ENCODE measurements at regions not wholly inside any gene's neighbourhood (a gene's known extent, or its start where the extent isn't known, plus 50 kb on each side); places are given as distances from the start of the nearest gene placed in this dataset.

DNA sequence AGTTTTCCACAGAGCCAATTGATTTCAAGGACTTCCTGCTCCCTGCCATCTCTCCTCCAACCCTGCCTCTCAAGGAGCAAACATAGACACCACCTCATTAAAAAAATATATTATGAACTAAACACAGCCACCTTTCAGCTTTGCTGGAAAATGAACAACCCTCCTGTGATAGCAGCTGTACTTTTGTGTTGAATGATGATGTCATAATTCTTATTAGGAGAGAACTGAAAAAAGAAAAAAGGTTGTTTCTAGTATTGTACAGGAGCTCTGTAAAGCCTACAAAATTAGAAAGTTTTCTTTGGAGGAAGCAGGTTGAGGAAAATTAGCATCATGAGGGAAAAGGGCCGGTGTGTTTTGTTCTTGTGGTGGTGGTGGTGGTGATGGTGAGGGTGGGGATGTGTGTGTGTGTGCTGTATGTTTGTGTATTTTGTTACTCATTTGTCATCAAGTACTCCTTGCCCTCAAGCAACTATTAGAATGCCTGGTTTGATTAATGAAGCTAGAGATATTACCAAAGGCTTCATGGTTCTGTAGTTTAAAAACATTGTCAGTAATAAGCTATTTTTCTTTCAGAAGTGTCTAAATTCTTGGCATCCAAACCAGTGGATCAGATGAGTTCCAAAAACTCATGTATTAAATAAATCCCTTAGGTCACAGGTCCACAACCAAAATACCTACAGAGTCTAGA, 405.9 kb downstream of the TLE4 start:
- DNase-seq (ENCODE audit: low read depth in 2 of 2, low spot score in 1 of 2): no peak

DNA sequence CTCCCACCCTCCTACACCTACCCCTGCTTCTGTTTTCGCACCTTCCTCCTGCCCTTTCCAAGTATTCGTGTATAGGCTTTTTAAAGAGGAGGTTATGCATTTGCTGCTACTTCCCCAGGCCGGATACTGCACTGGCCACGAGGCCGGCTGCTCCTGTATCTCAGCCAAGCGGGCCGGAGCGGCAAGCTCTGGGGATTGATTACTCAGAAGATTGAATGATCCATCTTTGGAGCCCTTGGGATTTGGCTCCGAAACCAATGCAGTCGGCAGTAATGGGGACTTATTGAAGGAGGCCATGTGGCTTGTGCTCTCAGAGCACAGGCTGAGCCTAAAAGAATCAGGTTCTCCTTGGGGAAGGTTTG, 405.3 kb downstream of the TLE4 start:
- DNase-seq (ENCODE audit: low read depth in 2 of 2, low spot score in 1 of 2): no peak

DNA sequence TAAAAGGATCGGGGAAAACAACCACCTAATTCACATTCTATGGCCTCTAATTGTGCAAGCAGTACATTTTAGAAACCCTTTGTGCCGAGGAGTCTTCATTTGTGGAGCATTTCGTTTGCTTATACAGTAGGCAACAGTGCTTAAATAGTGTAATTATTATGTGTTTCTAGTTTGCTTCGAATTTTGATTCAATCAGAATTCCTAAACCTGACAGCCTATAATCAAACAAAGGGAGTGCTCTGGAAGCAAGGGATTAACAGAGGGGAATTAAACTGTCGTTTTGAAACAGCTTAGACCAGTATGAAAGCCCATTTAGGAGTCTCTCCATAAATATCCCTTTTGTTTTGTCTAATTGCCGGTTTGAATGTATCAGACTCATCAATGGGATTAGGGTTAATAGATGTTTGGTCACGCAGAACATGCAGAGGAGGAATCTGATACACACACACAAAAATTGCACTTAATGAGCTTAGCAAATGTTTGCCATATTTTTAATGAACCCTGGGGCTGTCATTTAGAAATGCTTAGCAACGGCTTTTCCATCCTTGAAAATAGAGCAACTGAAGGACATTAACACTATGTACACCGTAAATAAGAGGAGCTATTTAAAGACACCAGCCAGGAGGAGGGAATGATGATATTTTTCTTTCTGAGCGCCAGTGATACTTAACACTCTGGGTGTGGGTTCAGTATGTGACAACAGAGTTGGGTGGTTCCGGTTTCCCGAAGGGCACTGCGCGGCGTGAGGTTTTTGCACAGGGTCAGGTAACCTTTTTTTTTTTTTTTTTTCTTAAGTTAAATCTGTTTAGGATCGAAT, 404.7 kb downstream of the TLE4 start:
- no peak for DNase-seq (ENCODE audit: low read depth in 2 of 2, low spot score in 1 of 2)

DNA sequence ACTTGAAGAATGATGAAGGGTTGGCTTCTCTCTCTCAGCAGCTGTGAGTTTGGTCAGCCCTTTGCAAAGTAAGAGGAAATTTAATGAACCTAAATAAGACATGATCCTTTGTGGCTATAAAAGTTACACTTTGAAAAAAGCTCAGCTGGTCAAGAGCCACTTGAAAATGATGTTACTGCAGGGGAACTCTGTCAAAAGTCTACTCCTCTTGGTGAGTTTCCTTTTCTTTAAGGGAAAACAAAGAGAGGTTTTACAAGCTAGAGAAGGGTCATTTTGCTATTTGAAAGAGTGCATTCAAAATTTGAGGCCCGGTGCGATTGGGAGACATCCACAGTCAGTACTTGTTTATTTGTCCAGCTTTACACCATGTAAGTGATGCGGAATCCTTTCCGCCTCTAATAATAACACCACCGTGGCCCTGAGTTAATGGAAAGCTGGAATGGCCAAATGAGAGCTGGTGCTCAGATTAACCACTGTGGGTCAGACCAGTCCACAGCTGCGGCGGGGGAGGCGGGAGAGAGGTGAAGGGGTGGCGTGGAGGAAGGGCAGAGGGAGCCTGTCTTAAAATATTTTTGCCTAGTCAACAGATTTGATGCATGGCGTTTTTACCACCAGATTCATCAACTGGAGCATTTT, 404.0 kb downstream of the TLE4 start:
- no peak for DNase-seq (ENCODE audit: low read depth in 2 of 2, low spot score in 1 of 2)

DNA sequence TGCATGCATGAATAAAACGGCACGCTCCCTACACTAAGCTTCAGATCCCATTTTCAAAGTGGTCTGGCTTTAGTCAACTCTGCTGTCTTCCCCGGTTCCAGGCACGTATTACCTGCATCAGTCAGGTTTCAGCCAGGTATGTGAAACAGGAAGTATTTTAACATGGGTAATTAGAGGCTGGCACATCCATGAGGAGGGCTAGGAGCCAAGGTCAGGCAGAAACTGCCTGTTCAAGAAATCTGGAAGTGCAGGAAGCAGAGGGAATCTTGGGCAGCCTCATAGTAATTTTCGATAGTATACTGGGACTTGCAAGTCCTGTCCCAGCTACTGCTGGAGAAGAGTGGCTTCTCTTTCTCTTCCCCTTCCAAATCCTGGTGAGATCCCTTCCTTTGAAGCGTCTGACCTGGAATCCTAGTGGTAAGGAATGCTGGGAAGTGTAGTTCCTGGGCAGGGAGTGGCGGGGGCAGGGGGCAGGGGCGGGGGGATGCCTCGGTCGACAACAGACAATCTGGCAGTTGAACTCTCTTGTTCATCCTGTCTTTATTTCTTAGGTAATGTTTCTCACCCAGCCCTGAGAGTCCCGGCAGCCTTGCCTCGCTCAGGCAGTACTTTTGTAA, 403.1 kb downstream of the TLE4 start:
- DNase-seq (ENCODE audit: low read depth in 2 of 2, low spot score in 1 of 2): no peak

DNA sequence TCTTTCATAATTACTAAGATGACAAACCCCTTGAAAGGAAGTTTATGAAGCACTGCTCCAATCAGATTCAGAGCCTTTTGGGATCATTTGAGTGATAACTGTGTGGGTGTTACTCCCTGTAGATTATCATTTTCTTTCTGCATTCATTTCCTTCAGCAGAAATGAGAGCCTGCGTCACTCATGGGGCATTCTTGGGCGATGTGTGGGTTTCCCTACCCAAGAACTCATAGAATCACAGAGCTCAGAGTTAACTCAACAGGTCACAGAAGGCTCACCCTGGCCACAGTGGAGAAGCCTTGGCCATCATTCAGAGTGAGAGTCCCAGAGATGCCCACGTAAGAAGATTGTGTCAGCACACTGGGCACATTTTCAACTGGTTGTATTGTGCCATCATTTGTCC, 401.9 kb downstream of the TLE4 start:
- no peak for DNase-seq (ENCODE audit: low read depth in 2 of 2, low spot score in 1 of 2)

DNA sequence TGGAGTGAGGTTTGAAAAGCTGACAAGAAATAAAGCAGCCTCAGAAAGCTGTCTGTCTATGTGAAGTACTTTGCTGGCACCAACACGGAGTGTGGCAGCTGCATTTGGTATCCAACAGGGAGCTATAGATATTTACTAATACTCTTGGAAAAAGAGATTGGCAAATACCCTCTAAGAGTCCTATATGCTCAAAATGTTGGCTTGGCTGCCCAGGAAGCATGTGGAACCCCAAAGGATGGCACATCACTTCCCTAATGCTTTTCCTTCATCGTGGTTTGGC, 398.3 kb downstream of the TLE4 start:
- DNase-seq (ENCODE audit: low read depth in 2 of 2, low spot score in 1 of 2): no peak

DNA sequence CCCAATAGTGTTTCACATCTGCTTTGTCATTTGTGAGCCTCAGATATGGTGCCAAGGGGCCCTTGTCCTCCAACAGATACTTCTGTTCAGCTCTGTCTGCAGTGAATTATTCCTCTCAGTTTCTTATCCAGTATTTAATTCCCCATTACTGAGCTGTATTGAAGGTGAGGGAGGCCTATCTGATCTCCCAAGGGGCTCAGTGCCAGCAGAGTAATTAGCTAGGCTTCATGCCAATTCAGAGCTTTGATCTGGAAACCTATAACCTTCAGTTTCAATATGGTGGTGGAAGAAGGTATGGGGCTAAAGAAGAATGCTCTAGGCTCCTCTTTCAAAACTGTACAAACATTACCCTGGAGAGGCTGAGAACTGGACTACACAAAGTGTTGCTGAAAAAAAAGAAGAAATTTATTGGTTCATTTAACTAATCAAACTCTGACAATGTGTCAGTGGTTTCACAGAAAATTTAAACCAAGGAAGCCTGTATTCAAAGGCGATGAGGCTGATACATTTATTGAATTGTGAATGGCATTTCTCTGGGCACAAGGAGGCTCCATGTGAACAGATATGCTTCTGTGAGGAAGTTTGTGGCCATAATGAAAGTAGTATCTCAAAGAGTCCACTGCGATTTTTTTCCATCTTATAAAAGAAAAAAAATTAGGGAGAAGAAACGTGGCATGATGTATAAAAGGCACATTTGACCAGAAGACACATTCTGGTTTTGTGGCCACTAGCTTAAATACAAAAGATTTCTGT, 397.8 kb downstream of the TLE4 start:
- DNase-seq (ENCODE audit: low read depth in 2 of 2, low spot score in 1 of 2): no peak

DNA sequence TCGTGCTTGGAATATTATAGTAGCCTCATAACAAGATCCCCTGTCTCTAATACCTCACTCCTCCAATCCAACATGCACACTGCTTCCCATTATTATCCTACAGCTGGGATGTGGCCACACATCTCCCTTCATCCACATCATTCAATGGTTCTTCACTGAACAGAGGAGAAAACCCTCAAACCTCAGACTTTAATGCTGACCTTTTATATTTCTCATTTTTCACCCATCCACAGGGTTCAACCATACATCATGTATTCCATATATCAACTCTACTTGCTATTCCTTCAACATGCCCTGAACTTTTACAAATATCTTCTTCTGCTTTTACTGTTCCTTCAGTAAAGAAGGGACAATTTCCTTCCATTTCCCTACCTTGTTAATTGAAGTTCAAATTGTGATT, 396.8 kb downstream of the TLE4 start:
- no peak for DNase-seq (ENCODE audit: low read depth in 2 of 2, low spot score in 1 of 2)

DNA sequence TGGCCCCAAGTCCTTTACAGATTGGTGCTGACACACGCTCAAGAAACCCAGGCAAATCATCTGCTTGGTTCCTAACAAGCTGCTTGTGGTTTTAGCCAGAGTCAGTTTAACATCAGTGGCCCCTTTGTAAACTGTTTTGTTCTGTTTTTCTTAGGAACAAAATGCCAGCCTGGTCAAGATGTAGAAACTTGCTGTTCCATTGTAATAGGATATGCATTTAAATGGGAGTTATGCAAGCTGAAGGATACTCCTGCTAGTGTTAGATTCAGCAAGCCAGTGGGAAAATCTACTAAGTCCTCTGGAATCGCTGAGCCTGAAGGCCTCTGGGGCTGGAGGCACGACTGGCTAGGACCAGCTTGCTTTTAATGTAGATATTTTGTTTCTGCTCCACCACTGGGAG, 391.1 kb downstream of the TLE4 start:
- DNase-seq (ENCODE audit: low read depth in 2 of 2, low spot score in 1 of 2): no peak

DNA sequence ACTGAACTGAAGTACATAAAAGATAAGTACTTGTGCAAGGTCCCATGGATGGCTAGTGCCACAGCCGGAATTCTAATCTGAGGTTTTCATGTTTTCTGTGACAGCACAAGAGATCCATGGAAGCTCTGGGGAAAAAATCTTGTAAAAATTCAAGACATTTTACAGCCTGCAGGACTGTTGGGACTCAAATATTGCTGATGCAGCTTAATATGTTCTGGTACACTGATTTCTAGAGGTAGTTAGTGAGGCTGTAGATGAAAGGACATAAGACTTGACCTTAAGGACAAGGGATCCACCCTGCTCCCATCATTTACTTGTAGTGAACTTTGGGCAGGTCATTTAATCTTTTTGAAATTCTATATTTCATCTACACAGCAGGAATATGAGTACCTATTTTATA, 390.4 kb downstream of the TLE4 start:
- DNase-seq (ENCODE audit: low read depth in 2 of 2, low spot score in 1 of 2): no peak

DNA sequence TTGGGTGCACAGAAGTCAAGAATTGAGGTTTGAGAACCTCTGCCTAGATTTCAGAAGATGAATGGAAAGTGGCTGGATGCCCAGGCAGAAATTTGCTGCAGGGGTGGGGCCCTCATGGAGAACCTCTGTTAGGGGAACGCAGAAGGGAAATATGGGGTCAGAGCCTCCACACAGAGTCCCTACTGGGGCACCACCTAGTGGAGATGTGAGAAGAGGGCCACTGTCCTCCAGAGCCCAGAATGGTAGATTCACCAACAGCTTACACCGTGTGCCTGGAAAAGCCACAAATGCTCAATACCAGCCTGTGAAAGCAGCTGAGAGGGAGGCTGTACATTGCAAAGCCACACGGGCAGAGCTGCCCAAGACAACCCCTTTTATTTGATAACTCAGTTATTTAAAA, 383.5 kb downstream of the TLE4 start:
- no peak for DNase-seq (ENCODE audit: low read depth in 2 of 2, low spot score in 1 of 2)

DNA sequence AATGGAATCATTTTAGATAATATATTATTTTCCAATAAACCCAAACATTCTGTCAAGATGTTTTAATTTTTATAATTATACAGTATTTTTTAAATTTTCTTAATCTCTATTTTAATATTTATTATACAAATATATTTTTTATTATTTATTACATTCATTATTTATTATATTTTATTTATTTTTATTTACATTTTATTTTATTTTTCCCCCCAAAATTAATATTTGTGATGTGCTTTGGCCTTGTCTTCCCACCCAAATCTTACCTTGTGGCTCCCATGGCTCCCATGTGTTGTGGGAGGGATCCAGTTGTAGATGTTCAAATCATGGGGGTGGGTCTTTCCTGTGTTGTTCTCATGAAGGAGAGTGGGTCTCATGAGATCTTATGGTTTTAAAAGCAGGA, 382.1 kb downstream of the TLE4 start:
- DNase-seq (ENCODE audit: low read depth in 2 of 2, low spot score in 1 of 2): no peak

DNA sequence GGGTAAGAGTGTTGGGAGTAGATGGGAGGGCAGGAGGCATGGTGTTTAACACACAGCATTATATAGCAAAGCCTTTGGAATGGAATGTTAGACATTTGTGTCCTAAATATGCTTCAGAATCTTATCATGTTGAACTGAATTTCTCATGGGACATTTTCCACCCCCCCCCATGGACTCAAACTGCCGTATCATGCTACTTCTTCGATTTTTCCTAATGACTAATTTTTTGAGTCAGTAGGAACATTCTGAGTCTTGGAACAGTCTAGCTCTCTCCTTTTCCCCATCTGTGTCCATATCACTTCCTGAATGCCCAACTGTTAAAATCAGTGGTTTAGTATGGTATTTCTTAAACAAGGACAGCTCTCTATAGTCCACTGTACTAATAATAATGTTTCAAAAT, 380.6 kb downstream of the TLE4 start:
- DNase-seq (ENCODE audit: low read depth in 2 of 2, low spot score in 1 of 2): no peak

DNA sequence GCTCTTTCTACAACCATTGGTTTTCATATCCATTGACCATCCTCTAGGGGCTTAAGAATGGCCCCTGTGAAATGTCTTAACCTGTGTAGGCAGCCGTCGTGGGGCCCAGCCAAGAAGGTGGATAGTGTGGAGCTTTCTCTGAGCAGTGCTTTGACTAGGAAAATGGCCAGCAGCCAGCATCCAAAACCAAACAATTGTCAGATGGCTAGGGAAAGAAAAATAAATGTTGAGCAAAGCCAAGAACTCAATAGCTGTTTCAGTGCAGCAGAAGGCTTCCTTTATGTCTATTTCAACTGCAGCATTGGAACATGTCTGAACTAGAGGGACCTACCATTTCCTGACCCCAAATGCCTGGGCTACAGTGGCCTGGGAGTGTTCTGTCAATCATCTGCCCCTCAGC, 374.9 kb downstream of the TLE4 start:
- DNase-seq (ENCODE audit: low read depth in 2 of 2, low spot score in 1 of 2): no peak

DNA sequence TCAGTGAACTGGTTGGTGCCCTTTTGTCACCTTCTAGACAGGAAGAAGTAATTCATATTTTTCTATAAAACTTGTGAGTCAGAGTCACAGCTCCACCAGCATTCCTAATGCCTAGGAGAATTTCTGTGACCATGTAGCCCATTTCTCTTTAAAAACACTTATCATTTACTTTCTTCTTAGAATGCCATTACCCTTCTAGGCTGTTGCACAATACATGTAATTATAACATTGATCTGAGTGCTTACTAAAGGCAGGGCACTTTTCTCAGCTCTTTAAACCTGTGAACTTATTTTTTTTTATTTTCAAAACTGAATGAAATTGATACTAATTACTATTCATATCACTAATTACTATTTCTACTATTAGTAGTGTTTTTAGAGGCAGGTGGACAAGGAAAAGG, 373.7 kb downstream of the TLE4 start:
- DNase-seq (ENCODE audit: low read depth in 2 of 2, low spot score in 1 of 2): no peak

DNA sequence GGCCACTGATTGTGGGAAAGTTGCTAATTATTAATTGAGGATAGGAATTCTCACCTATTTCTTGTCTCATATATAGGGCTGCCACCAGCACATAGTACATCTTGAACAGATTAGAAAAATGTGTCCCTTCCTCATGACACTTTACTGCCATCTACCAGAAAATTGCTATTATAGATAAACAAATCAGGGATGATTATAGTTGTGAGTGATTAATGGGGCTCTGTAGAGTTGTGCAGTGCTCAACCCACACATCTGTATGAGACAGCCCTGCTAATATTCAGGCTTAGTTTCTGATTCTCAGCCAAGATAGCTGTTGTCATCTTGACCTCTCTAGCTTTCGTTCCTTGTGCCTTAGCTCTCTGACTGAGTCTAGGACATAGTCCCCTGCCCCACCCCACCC, 373.3 kb downstream of the TLE4 start:
- no peak for DNase-seq (ENCODE audit: low read depth in 2 of 2, low spot score in 1 of 2)

DNA sequence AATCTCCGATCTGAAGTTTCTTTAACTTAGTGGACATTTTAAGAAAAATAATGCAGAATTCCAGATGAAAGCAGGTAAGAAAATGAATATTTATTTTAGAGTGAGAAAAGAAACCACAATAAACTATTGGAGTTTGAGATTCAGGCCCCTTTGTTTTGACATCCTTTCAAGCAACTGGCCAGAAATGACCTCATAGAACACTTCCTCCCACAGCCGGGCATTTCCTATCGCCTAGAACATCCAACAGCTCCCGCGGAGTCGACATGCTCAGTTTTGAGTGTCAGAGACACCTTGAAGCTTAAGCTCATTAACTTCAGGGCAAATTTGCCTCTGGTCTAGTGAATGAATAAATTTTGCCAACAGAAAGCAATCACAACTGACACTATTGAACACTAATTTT, 369.2 kb downstream of the TLE4 start:
- no peak for DNase-seq (ENCODE audit: low read depth in 2 of 2, low spot score in 1 of 2)

DNA sequence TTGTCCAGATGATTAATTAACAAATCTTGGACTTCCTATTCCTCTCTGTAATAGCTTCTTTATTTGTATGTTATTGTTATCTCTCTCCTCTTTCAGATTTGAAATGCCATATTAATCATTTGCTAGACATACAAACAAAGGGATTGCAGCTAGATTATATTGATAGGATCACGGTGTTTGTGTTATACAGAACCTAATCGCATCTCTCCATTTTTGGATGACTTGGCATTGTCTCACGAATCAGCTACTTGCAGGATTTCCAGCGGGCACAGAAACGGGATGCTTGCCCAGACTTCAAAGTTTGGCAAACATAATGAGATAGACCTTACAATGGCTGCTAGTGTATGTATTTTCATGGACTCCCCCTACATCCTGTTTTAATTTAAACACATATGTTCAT, 368.1 kb downstream of the TLE4 start:
- DNase-seq (ENCODE audit: low read depth in 2 of 2, low spot score in 1 of 2): no peak

DNA sequence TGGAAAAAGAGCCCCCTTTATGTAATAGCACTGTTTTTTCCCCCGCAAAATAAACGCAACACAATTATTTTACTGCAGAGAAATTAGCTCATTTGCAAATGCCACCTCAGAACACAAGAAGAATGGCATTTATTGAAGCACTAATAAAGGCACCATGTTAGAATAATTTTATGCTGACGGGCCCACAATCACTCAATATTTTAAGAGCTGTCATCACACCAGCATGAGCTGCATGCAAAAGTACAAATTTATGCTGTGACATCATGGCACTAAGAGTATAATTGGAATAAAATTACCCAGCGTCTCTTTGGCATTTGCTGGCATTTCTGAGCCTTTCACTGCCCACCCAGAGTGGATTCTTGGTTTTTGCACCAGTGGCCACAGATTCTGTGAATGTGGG, 364.6 kb downstream of the TLE4 start:
- no peak for DNase-seq (ENCODE audit: low read depth in 2 of 2, low spot score in 1 of 2)

DNA sequence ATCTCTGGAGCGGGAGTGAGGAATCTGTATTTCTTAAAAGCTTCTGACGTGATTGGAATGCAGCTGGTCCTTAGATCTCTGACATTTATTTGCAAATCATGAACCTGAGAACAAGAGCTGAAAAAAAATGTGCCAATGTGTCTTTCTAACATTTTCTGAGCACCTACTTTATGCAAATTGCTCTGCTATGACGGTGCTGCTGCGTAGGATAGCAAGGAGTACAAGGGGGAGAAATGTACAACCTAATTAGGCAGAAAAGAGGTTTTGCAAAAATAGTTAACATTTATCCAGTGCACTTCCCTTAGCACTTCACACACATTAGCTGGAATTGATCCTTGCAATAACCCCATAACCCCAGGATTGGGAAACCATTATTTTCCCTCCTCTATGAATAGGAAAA, 357.5 kb downstream of the TLE4 start:
- DNase-seq (ENCODE audit: low read depth in 2 of 2, low spot score in 1 of 2): no peak
